HEK293 (cell line): ENCODE measurements at regions not wholly inside any gene's neighbourhood (a gene's known extent, or its start where the extent isn't known, plus 50 kb on each side); places are given as distances from the start of the nearest gene placed in this dataset.

Source experiments
- CTCF ChIA-PET: fragments of 350-600 bp; formaldehyde crosslinking; extraction: SDS; loops from one replicate; lab custom pipeline; 2021; ENCODE audit warnings: antibody characterized with exemption; lab: Yijun Ruan, JAX
- POLR2A ChIA-PET: fragments of 300-600 bp; formaldehyde crosslinking; extraction: SDS; loops from one replicate; lab custom pipeline; 2020; ENCODE audit warnings: antibody characterized with exemption, inconsistent platforms; lab: Yijun Ruan, JAX
- H3K27ac ChIP-seq: fragments of 200-500 bp; sonication (Bioruptor generic); 2 replicates; pipeline ENCODE4 v1.5.1; 2014; ENCODE audit warnings: low read depth, low read length, control low read depth, inconsistent platforms; ENCODE audit errors: extremely low read depth
- H3K36me3 ChIP-seq, 2 experiments: fragments of 200-500 bp in 1 of 2; sonication (Bioruptor generic) in 1 of 2; 1 replicate in 1 of 2; 2 replicates in 1 of 2; pipeline ENCODE4 v1.5.1; 2014 to 2017; ENCODE audit warnings: inconsistent platforms in 2 of 2, low read length in 2 of 2; ENCODE audit not compliant: control insufficient read depth in 2 of 2, insufficient read depth in 1 of 2
- H3K4me1 ChIP-seq: fragments of 200-500 bp; sonication (Bioruptor generic); 2 replicates; pipeline ENCODE4 v1.5.1; 2014; ENCODE audit warnings: mild to moderate bottlenecking, low read length, inconsistent platforms; ENCODE audit not compliant: control insufficient read depth, insufficient read depth
- H3K4me3 ChIP-seq: 2 replicates; pipeline ENCODE4 v1.5.1; 2011; ENCODE audit warnings: low read depth, mild to moderate bottlenecking, control low read depth, low read length, moderate library complexity
- H3K9me3 ChIP-seq: fragments of 200-500 bp; sonication (Bioruptor generic); 2 replicates; pipeline ENCODE4 v1.5.1; 2014; ENCODE audit warnings: low read depth, low read length, inconsistent platforms; ENCODE audit not compliant: control insufficient read depth, insufficient read depth
- MEIS1 ChIP-seq: sonication (generic); formaldehyde crosslinking; IDR thresholded peaks from 2 replicates; pipeline ENCODE4 v1.8.1; 2022; ENCODE audit warnings: missing genetic modification reagents, mild to moderate bottlenecking, borderline replicate concordance
- OSR2 ChIP-seq: fragments of 450-650 bp; formaldehyde crosslinking; IDR thresholded peaks from 2 replicates; pipeline ENCODE4 v1.5.1; 2016; ENCODE audit warnings: missing biosample characterization, missing genetic modification characterization
- SP2 ChIP-seq: fragments of 450-650 bp; formaldehyde crosslinking; IDR thresholded peaks from 2 replicates; pipeline ENCODE4 v1.5.1; 2016; ENCODE audit warnings: missing biosample characterization, missing genetic modification characterization
- SP3 ChIP-seq: fragments of 450-650 bp; formaldehyde crosslinking; IDR thresholded peaks from 2 replicates; pipeline ENCODE4 v1.5.1; 2016; ENCODE audit warnings: missing biosample characterization, missing genetic modification characterization
- YY2 ChIP-seq: fragments of 450-650 bp; formaldehyde crosslinking; IDR thresholded peaks from 2 replicates; pipeline ENCODE4 v1.5.1; 2016; ENCODE audit warnings: missing biosample characterization, missing genetic modification characterization
- ZBTB48 ChIP-seq: fragments of 450-650 bp; formaldehyde crosslinking; IDR thresholded peaks from 2 replicates; pipeline ENCODE4 v1.5.1; 2016; ENCODE audit warnings: missing biosample characterization, missing genetic modification characterization
- ZBTB7A ChIP-seq: fragments of 450-650 bp; formaldehyde crosslinking; IDR thresholded peaks from 2 replicates; pipeline ENCODE4 v1.5.1; 2016; ENCODE audit warnings: low read depth, missing biosample characterization, missing genetic modification characterization
- ZIC2 ChIP-seq: fragments of 450-650 bp; formaldehyde crosslinking; IDR thresholded peaks from 2 replicates; pipeline ENCODE4 v1.5.1; 2016; ENCODE audit warnings: missing biosample characterization, missing genetic modification characterization
- ZNF133 ChIP-seq: fragments of 450-650 bp; formaldehyde crosslinking; IDR thresholded peaks from 2 replicates; pipeline ENCODE4 v1.5.1; 2016; ENCODE audit warnings: missing biosample characterization, missing genetic modification characterization
- ZNF140 ChIP-seq: fragments of 450-650 bp; formaldehyde crosslinking; IDR thresholded peaks from 2 replicates; pipeline ENCODE4 v1.5.1; 2016; ENCODE audit warnings: missing biosample characterization, missing genetic modification characterization
- ZNF155 ChIP-seq: fragments of 450-650 bp; formaldehyde crosslinking; IDR thresholded peaks from 2 replicates; pipeline ENCODE4 v1.5.1; 2016; ENCODE audit warnings: missing biosample characterization, missing genetic modification characterization
- ZNF202 ChIP-seq: fragments of 450-650 bp; formaldehyde crosslinking; IDR thresholded peaks from 2 replicates; pipeline ENCODE4 v1.5.1; 2016; ENCODE audit warnings: missing biosample characterization, missing genetic modification characterization, borderline replicate concordance
- ZNF24 ChIP-seq: fragments of 450-650 bp; formaldehyde crosslinking; IDR thresholded peaks from 2 replicates; pipeline ENCODE4 v1.5.1; 2016; ENCODE audit warnings: missing biosample characterization, missing genetic modification characterization
- ZNF248 ChIP-seq: fragments of 450-650 bp; formaldehyde crosslinking; IDR thresholded peaks from 2 replicates; pipeline ENCODE4 v1.5.1; 2017; ENCODE audit warnings: missing biosample characterization, missing genetic modification characterization
- ZNF335 ChIP-seq: fragments of 450-650 bp; formaldehyde crosslinking; conservative IDR thresholded peaks from 2 replicates; pipeline ENCODE4 v1.5.1; 2016; ENCODE audit warnings: missing biosample characterization, missing genetic modification characterization
- ZNF394 ChIP-seq: fragments of 450-650 bp; formaldehyde crosslinking; IDR thresholded peaks from 2 replicates; pipeline ENCODE4 v1.5.1; 2016; ENCODE audit warnings: missing biosample characterization, missing genetic modification characterization, mild to moderate bottlenecking, moderate library complexity, borderline replicate concordance
- ZNF473 ChIP-seq: fragments of 450-650 bp; formaldehyde crosslinking; IDR thresholded peaks from 2 replicates; pipeline ENCODE4 v1.5.1; 2017; ENCODE audit warnings: missing biosample characterization, missing genetic modification characterization
- ZNF48 ChIP-seq: fragments of 450-650 bp; formaldehyde crosslinking; IDR thresholded peaks from 2 replicates; pipeline ENCODE4 v1.5.1; 2016; ENCODE audit warnings: missing biosample characterization, missing genetic modification characterization
- ZNF510 ChIP-seq: fragments of 450-650 bp; formaldehyde crosslinking; IDR thresholded peaks from 2 replicates; pipeline ENCODE4 v1.5.1; 2018; ENCODE audit warnings: mild to moderate bottlenecking, missing genetic modification characterization, missing biosample characterization; ENCODE audit not compliant: insufficient replicate concordance
- ZNF558 ChIP-seq: fragments of 450-650 bp; formaldehyde crosslinking; IDR thresholded peaks from 2 replicates; pipeline ENCODE4 v1.5.1; 2016; ENCODE audit warnings: missing biosample characterization, missing genetic modification characterization
- ZNF837 ChIP-seq: fragments of 450-650 bp; formaldehyde crosslinking; IDR thresholded peaks from 2 replicates; pipeline ENCODE4 v1.5.1; 2016; ENCODE audit warnings: missing biosample characterization, missing genetic modification characterization
- TF ChIP-seq, protein P1 (sequence below): fragments of 450-650 bp; IDR thresholded peaks from 2 replicates; pipeline ENCODE4 v1.5.1; 2018; ENCODE audit warnings: missing biosample characterization, mild to moderate bottlenecking, missing genetic modification characterization
- TF ChIP-seq, protein P2 (sequence below): fragments of 450-650 bp; formaldehyde crosslinking; IDR thresholded peaks from 2 replicates; pipeline ENCODE4 v1.5.1; 2016; ENCODE audit warnings: missing biosample characterization, missing genetic modification characterization
- TF ChIP-seq, protein P3 (sequence below): fragments of 450-650 bp; formaldehyde crosslinking; IDR thresholded peaks from 2 replicates; pipeline ENCODE4 v1.5.1; 2017; ENCODE audit warnings: missing biosample characterization, missing genetic modification characterization
- TF ChIP-seq, protein P4 (sequence below): fragments of 450-650 bp; formaldehyde crosslinking; IDR thresholded peaks from 2 replicates; pipeline ENCODE4 v1.5.1; 2016; ENCODE audit warnings: missing biosample characterization, missing genetic modification characterization
- TF ChIP-seq, protein P5 (sequence below): fragments of 450-650 bp; formaldehyde crosslinking; IDR thresholded peaks from 2 replicates; pipeline ENCODE4 v1.5.1; 2016; ENCODE audit warnings: missing biosample characterization, missing genetic modification characterization
- TF ChIP-seq, protein P6 (sequence below): fragments of 450-650 bp; formaldehyde crosslinking; optimal IDR thresholded peaks from 2 replicates; pipeline ENCODE3; 2016; ENCODE audit warnings: missing biosample characterization, mild to moderate bottlenecking, missing genetic modification characterization

DNA sequence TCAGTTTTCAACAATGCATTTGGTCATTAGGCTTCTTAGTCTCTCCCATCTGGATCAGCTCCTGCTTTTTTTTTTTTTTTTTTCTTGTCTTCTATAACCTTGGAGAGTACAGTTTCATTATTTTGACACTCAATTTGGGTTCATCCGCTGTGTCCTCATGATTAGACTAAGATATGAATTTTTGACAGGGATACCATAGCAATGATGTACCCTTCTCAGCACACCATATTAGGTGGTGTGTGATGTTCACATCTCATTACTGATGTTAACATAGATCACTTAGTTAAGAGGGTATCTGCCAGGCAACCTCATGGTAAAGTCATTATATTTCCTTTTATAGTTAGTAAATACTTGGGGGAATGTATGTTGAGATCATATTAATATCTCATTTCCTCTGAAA is 445.5 kb upstream of the IGFBP3 start:
- POLR2A ChIA-PET: no interaction called here
- Histone ChIP-seq H3K4me1 (no peaks in the 10 kb centered on the region), H3K27ac (no peak overlapping the region), H3K36me3 (no peaks in the 10 kb centered on the region), H3K9me3 (no peaks in the 10 kb centered on the region), H3K4me3 (no peak overlapping the region)
- CTCF ChIA-PET: interaction anchor here (0.6 kb wide), 2 partner anchors 409 to 444 kb away, joined by 3 to 4 read pairs; no protein-coding TSS in a partner anchor
- TF ChIP-seq, protein P1, sequence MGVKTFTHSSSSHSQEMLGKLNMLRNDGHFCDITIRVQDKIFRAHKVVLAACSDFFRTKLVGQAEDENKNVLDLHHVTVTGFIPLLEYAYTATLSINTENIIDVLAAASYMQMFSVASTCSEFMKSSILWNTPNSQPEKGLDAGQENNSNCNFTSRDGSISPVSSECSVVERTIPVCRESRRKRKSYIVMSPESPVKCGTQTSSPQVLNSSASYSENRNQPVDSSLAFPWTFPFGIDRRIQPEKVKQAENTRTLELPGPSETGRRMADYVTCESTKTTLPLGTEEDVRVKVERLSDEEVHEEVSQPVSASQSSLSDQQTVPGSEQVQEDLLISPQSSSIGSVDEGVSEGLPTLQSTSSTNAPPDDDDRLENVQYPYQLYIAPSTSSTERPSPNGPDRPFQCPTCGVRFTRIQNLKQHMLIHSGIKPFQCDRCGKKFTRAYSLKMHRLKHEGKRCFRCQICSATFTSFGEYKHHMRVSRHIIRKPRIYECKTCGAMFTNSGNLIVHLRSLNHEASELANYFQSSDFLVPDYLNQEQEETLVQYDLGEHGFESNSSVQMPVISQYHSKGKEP (tag by site-specific recombination): no peak
- TF ChIP-seq, protein P2, sequence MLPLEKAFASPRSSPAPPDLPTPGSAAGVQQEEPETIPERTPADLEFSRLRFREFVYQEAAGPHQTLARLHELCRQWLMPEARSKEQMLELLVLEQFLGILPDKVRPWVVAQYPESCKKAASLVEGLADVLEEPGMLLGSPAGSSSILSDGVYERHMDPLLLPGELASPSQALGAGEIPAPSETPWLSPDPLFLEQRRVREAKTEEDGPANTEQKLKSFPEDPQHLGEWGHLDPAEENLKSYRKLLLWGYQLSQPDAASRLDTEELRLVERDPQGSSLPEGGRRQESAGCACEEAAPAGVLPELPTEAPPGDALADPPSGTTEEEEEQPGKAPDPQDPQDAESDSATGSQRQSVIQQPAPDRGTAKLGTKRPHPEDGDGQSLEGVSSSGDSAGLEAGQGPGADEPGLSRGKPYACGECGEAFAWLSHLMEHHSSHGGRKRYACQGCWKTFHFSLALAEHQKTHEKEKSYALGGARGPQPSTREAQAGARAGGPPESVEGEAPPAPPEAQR (tag by site-specific recombination): no peak
- TF ChIP-seq ZNF140 (tag by site-specific recombination) (no peak), ZNF133 (tag by site-specific recombination) (no peak), MEIS1 (CRISPR knock-in tag) (no peak), ZNF24 (tag by site-specific recombination) (no peak), ZNF394 (tag by site-specific recombination) (no peak), YY2 (tag by site-specific recombination) (no peak), ZNF202 (tag by site-specific recombination) (no peak), ZIC2 (tag by site-specific recombination) (no peak), ZNF155 (tag by site-specific recombination) (no peak)
- TF ChIP-seq, protein P3, sequence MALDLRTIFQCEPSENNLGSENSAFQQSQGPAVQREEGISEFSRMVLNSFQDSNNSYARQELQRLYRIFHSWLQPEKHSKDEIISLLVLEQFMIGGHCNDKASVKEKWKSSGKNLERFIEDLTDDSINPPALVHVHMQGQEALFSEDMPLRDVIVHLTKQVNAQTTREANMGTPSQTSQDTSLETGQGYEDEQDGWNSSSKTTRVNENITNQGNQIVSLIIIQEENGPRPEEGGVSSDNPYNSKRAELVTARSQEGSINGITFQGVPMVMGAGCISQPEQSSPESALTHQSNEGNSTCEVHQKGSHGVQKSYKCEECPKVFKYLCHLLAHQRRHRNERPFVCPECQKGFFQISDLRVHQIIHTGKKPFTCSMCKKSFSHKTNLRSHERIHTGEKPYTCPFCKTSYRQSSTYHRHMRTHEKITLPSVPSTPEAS: no peak
- TF ChIP-seq, protein P4, sequence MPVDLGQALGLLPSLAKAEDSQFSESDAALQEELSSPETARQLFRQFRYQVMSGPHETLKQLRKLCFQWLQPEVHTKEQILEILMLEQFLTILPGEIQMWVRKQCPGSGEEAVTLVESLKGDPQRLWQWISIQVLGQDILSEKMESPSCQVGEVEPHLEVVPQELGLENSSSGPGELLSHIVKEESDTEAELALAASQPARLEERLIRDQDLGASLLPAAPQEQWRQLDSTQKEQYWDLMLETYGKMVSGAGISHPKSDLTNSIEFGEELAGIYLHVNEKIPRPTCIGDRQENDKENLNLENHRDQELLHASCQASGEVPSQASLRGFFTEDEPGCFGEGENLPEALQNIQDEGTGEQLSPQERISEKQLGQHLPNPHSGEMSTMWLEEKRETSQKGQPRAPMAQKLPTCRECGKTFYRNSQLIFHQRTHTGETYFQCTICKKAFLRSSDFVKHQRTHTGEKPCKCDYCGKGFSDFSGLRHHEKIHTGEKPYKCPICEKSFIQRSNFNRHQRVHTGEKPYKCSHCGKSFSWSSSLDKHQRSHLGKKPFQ (tag by site-specific recombination): no peak
- TF ChIP-seq, protein P5, sequence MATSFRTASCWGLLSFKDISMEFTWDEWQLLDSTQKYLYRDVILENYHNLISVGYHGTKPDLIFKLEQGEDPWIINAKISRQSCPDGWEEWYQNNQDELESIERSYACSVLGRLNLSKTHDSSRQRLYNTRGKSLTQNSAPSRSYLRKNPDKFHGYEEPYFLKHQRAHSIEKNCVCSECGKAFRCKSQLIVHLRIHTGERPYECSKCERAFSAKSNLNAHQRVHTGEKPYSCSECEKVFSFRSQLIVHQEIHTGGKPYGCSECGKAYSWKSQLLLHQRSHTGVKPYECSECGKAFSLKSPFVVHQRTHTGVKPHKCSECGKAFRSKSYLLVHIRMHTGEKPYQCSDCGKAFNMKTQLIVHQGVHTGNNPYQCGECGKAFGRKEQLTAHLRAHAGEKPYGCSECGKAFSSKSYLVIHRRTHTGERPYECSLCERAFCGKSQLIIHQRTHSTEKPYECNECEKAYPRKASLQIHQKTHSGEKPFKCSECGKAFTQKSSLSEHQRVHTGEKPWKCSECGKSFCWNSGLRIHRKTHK (tag by site-specific recombination): no peak
- TF ChIP-seq, protein P6, sequence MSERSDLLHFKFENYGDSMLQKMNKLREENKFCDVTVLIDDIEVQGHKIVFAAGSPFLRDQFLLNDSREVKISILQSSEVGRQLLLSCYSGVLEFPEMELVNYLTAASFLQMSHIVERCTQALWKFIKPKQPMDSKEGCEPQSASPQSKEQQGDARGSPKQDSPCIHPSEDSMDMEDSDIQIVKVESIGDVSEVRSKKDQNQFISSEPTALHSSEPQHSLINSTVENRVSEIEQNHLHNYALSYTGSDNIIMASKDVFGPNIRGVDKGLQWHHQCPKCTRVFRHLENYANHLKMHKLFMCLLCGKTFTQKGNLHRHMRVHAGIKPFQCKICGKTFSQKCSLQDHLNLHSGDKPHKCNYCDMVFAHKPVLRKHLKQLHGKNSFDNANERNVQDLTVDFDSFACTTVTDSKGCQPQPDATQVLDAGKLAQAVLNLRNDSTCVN: no peak

DNA sequence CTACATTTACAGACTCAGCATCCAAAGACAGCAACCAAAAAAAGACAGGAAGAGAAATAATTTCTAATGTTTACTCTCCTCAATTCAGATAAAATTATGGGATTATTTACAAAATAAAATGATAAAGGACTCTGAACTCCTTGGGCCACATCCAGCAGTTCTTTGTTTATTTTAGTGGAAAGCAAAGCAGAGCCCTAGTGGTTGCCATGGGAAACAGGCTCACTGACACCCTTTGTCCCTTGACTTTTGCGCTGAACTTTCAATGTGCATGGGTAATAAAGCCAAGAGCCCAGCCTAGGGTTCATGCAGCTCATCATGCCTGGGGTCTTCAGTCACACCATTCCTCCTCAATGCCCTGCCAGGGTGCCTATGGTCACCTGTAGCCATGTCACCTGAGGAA is 442.6 kb upstream of the IGFBP3 start:
- ChIA-PET CTCF (interaction anchor here (0.9 kb wide), 1 partner anchor 14 kb away, joined by 3 read pairs; no protein-coding TSS in a partner anchor), POLR2A (no interaction called here)
- no peaks in the 10 kb centered on the region for H3K9me3 ChIP-seq
- H3K27ac ChIP-seq: no peak overlapping the region
- H3K36me3 ChIP-seq: no peaks in the 10 kb centered on the region
- H3K4me1 ChIP-seq: no peaks in the 10 kb centered on the region
- H3K4me3 ChIP-seq: no peak overlapping the region
- no peak for TF ChIP-seq ZNF248 (tag by site-specific recombination)
- TF ChIP-seq OSR2 (tag by site-specific recombination): no peak
- TF ChIP-seq SP2 (tag by site-specific recombination): no peak
- no peak for TF ChIP-seq ZNF558 (tag by site-specific recombination)
- no peak for TF ChIP-seq ZNF473 (tag by site-specific recombination)
- no peak for TF ChIP-seq ZNF48 (tag by site-specific recombination)
- TF ChIP-seq, protein P4 (tag by site-specific recombination): no peak
- TF ChIP-seq SP3 (tag by site-specific recombination): no peak
- TF ChIP-seq ZNF510: no peak
- TF ChIP-seq ZNF837 (tag by site-specific recombination): no peak
- no peak for TF ChIP-seq ZBTB48 (tag by site-specific recombination)
- TF ChIP-seq ZNF335 (tag by site-specific recombination): no peak
- no peak for TF ChIP-seq ZBTB7A (tag by site-specific recombination)
